Lower leg skin (tissue), 3 donors: ENCODE measurements at regions not wholly inside any gene's neighbourhood (a gene's known extent, or its start where the extent isn't known, plus 50 kb on each side); places are given as distances from the start of the nearest gene placed in this dataset.

Source experiments
- POLR2A ChIP-seq, 2 donors: fragments of 450-650 bp; IDR thresholded peaks; one replicate each; pipeline ENCODE4 v1.6.1; 2016 to 2017; ENCODE audit warnings: antibody characterized with exemption in 2 of 2, mild to moderate bottlenecking in 1 of 2, moderate library complexity in 1 of 2
- TF ChIP-seq, protein P1 (sequence below), 3 donors: fragments of 450-650 bp; IDR thresholded peaks; one replicate each; pipeline ENCODE4 v1.5.1; 2016; ENCODE audit warnings: antibody characterized with exemption in 3 of 3, mild to moderate bottlenecking in 3 of 3, moderate library complexity in 2 of 3

DNA sequence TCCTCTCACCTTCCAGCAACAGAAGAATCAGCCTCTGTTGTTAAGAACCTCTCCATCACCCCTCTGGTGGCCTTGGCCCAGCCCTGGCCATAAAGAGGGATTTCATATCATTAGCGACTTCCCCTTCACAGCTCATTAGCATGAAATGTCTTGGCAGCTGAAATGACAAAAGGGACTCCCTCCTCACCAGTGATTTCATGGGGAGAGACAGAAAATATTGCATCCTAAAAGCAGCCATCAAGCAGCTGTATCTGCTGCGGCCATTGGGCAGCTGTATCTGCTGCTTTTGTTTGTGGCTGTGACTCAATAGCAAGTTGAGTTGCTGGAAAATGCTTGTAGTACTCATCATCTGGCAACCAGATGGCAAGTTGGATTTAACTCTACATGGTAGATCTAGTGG is 105.9 kb upstream of the RMDN2 start:
- TF ChIP-seq, protein P1, sequence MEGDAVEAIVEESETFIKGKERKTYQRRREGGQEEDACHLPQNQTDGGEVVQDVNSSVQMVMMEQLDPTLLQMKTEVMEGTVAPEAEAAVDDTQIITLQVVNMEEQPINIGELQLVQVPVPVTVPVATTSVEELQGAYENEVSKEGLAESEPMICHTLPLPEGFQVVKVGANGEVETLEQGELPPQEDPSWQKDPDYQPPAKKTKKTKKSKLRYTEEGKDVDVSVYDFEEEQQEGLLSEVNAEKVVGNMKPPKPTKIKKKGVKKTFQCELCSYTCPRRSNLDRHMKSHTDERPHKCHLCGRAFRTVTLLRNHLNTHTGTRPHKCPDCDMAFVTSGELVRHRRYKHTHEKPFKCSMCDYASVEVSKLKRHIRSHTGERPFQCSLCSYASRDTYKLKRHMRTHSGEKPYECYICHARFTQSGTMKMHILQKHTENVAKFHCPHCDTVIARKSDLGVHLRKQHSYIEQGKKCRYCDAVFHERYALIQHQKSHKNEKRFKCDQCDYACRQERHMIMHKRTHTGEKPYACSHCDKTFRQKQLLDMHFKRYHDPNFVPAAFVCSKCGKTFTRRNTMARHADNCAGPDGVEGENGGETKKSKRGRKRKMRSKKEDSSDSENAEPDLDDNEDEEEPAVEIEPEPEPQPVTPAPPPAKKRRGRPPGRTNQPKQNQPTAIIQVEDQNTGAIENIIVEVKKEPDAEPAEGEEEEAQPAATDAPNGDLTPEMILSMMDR (IDR thresholded peaks at IDR 0.05) = no peak
- no peak for TF ChIP-seq POLR2A (IDR thresholded peaks at IDR 0.05)
